ACHN (cell line): ENCODE measurements at regions not wholly inside any gene's neighbourhood (a gene's known extent, or its start where the extent isn't known, plus 50 kb on each side); places are given as distances from the start of the nearest gene placed in this dataset.
"Not testable (repeated sequence)": the region's sequence is repeated elsewhere in the genome, so short reads cannot be mapped to it uniquely, and the experiment has no call there.

Source experiments
- DNase-seq: peaks from one replicate; pipeline ENCODE4 v3.0.0-alpha.2; 2015
- in situ Hi-C: cut with HindIII; loops from 2 replicates; pipeline ENCODE4 v1.10.0; 2017; ENCODE audit warnings: low sequenced_read_pairs, low pct_ligation_motif_present, low pct_unique_long_range_greater_than_20kb

DNA sequence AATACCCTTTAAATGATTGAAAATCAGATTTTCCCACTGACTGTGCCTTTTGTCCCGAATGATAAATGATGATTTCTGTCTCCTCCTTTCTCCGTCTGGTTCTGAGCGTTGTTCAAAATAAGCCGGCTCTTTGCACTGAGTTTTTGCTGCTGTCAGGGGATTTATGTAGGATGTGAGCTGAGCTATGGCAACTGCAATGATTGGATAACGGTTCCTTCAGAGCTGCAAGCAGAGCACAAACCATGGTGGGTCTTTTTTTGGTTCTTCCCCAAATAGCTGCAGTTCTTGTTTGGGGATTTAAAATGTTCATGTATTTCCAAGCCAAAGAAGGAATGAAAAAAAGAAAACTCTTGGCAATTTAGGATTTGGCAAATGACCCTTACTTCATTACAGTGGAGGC lies 124.5 kb upstream of the CASK start:
- in situ Hi-C loops, result no loop called here
- no peak for DNase-seq

DNA sequence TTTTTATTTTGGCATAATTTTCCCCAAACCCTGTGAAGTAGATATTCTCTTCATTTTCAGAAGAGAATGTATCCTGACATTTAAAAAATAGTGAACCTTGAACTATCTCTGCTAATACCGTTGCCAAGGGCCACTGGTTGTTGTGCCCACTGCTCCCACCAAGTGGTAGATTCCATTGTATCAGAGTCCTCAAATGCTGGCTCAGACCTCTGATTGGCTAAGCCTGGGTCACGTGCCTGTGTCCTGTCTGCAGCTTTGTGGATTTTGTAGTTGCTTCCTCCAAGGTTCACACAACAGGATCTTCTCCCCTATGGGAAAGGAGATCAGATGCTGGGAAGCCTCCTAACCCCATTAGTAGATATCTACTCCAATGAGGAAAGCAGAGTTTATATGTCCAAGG lies 104.8 kb upstream of the CASK start:
- in situ Hi-C loops, result no loop called here

DNA sequence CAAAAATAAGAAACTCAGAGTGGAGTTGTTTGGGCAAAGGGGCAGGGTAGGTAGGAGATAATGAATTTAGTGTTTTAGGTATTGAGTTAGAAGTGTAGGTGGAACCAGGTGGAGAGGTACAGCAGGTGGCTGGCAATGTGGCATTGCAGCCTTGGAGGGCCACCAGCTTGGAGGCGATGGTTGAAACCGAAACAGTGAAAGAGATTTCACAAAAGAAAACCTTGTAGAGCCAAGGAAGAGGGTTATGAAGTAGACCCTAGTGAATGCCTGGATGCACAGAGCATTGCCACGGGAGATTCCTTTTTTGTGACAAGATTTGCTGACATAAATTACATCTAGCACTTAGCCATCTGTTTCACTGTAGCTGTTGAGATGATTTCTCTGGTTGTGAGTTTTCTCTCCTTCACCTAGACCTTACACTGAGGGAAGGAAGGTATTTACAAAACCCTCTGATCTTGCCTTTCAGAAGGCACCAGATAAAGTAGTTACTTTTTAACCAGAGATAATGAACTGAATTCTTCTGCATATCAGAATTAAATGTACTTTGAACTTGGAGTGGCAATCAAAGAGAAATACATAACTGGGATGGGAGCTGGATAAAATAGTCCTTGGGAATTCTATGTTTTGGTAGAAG lies 104.1 kb upstream of the CASK start:
- no peak for DNase-seq
- in situ Hi-C loops, result no loop called here

More for the DNA sequence above, 104.8 kb upstream of the CASK start:
- DNase-seq, result no peak

DNA sequence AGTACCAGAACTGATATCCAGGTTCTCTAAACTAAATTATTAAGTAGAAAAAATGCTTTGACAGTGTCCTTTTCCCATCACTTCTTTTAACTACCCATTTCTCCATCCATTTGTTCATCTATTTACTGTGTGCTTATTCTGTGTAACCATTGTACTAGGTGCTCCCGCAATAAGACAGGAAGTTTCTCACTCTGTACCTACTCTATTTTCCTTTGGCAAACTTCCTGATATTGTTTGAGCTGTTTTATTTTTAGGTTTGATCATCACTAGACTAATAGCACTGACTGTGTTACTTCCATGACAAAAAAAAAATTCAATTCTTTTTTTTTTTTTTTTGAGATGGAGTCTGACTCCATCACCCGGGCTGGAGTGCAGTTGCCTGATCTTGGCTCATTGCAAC lies 102.5 kb upstream of the CASK start:
- in situ Hi-C loops, result no loop called here
- no peak for DNase-seq

DNA sequence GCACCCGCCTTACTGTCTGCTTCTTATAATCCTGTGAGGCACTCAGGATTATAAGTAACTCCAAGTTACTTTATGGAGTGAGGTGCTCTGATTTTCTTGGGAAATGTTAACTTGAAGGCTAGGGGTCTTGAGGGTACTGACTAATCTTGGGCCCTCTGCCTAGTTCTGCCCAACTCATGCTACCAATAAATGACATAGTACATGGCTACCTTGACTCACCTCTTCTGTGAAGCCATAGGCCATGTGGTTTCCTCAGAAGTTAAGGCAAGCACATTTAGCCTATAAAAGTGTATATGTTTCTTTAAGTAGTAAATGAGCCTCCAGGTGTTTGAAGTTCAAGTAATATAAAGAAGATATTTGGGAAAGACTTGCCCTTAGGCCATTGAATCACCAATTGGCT lies 99.8 kb upstream of the CASK start:
- in situ Hi-C loops, result no loop called here
- no peak for DNase-seq

DNA sequence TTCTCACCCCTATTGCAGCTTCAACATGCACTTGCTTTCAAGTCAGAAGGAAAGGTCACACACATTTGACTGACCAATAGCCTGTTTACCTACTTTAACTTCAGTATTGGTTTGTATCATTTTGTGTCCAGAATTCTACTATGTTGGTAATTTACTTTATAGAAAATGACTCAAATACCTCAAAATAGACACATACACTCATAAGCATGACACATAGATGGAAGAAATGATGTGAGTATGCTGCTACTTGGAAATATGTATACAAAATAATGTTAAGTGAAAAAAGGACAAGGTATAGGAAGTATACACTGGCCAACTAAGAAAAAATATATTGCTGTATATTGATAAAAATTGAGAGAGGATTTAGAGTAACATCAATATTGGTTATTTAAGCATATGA lies 98.8 kb upstream of the CASK start:
- no peak for DNase-seq
- in situ Hi-C loops, result no loop called here

DNA sequence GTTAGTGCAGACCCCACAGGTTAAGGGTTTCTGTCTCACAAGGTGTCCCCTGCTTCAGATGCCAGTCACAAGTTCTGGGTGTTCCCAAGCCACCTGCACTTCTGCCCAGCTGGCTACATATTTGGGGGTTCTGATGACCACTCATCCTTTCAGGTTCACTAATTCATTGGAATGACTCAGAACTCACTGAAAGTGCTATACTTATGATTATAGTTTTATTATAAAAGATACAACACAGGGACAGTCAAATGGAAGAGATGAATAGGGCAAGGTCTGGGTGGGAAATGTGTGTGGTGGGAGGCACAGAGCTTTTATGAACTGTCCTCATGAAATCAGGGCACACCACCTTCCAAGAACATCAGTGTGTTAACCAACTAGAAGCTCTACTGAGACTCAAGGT lies 97.7 kb upstream of the CASK start:
- in situ Hi-C loops, result no loop called here
- DNase-seq, result no peak

DNA sequence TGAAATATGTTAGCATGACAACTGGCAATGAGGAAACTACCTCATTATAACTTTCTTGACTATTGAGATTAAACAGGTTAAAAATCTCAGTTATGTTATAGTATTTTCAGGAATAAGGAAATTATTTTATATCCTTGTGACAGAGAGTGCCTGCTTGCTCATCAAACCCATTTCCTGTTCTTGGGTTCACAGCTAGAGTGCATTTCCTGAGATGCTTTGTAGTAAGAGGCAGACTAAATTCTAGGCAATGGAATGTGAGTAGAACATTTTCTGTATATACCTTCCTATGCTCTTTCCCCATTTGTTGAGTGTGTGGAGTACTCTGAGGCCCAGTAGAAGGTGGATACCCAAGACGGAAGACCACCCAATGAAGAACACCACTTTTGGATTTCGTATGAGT lies 96.9 kb upstream of the CASK start:
- in situ Hi-C loops, result no loop called here

DNA sequence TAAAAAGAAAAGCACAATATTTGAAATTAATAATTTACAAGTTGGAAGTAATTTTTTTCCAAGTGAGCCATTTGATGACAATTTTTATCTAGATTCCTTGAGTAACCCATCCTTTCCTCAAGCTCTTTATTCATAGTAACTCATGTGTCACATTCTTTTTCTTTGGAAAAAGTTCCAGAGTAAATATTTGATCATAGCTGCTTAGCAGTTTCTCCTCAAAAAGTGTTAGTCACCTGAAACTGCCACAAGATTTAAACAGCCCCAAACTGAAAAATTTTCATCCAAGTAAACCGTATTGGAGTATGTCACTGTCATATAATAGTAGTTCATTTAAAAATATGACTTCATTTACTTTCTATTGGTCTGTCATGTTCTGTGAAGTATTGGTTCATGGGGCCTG lies 94.6 kb upstream of the CASK start:
- in situ Hi-C loops, result no loop called here
- no peak for DNase-seq

More for the DNA sequence above, 96.9 kb upstream of the CASK start:
- DNase-seq, result no peak

DNA sequence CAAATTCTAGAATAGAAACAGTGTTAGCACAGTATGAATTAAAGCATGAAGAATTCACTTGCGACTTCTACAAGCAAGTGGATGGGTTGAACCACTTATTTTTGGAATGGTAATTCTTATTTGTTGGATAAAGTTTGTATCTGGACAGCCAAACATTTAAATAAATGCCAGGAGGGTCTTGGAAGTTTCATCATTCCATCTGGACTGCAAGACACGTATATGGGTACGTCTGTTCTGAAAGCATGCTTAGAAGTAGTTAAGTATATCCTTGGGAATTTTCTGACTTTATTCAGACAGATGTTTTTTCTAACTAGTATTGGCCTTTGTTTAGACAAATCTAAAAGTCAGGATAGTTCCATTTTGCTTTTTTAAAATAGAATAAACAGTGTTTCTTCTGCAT lies 77.5 kb upstream of the CASK start:
- in situ Hi-C loops, result no loop called here
- no peak for DNase-seq

DNA sequence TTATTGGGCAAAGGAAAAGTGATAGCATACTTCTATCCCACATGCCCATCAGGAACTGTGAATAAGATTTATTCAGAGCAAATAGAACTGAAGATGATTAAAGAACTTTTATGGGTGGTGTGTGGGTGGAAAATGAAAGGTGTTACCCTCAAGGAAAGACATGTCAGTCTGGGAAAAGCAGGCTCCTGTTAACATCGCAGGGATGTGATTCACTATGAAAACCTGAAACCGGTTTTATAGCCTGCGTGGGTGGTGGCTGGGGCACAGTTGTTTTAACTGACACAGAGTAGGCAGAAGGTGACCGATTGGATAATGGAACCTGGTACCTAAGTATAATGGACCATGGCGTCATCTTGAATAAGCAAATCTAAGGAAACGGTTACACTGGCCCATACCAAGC lies 61.3 kb upstream of the CASK start:
- no peak for DNase-seq
- in situ Hi-C loops, result no loop called here

DNA sequence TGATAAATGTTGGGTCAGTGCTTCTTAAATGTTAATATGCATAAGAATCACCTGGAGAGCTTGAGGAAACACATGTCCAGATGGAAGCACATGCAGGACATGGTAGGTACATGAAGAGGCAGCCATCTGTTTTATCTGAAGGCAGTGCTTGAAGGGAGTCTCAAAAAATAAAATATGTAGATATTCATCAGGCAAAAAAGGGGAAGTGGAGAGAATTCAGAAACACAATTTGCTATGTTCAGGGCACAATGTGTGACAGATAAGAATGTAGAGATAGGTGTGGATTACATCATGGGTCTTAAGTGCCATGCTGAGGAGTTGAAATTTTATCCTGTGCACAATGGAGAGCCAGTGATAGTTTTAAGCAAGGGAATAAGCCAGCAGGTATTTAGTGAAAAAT lies 59.6 kb upstream of the CASK start:
- no peak for DNase-seq
- in situ Hi-C loops, result no loop called here

DNA sequence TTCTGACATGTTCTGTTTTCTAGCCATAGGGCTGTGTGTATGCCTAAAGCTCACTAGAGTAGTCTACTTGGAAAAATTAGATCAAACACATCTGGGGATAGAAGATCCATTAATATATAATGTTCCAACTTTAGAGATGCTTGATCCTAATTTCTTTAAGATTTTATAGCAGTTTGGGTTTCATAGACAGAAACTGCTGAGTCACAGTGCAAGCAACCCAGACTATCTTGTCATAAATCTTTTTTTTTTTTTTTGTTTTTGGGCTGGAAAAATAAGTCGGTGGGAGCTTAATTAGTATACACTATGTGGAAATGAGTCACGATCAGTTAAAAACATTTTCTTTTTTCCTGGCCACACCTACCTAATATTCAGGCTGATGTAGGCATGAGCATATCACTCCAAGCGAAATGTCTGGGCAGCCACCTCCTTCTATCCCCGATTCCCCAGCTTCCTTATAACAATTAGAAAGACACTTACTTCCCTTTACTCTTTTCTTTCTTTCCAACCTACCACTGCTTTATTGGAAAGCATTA lies 58.2 kb upstream of the CASK start:
- no peak for DNase-seq
- in situ Hi-C loops, result no loop called here

DNA sequence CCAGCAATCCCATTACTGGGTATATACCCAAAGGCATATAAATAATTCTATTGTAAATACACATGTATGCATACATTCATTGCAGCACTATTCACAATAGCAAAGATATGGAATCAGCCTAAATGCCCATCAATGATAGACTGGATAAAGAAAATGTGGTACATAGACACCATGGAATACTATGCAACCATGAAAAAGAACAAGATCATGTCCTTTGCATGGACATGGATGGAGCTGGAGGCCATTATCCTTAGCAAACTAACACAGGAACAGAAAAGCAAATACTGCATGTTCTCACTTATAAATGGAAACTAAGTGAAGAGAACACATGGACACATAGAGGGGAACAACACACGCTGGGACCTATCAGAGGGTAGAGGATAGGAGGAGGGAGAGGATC lies 51.3 kb upstream of the CASK start:
- DNase-seq, in situ Hi-C loops: not testable (repeated sequence)

DNA sequence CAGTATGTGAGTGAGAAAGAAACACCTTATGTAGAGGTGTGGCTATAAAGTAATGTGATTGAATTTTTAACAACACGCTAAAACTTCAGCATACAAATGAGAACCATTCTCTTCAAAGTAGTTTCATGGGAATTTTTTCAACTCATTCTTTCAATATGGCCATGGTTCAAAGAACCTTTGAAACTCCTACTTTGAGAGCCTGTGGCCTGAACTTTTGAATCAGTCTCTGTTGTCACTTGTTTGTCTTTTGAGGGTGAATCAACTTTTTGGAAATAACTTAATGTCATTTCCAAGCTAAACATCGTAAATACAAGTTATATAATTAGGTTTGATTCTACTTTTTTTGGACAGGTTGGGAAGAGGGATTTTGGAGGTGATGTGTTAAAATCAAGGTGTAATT lies 49.9 kb upstream of the CASK start:
- DNase-seq, result no peak
- in situ Hi-C loops, result no loop called here
